Suprapubic skin (tissue), 3 donors: ENCODE measurements at regions not wholly inside any gene's neighbourhood (a gene's known extent, or its start where the extent isn't known, plus 50 kb on each side); places are given as distances from the start of the nearest gene placed in this dataset.
"Not testable (repeated sequence)": the region's sequence is repeated elsewhere in the genome, so short reads cannot be mapped to it uniquely, and the experiment has no call there.

Source experiments
- CTCF ChIP-seq, 2 donors: fragments of 200-600 bp in 1 of 2; fragments of 450-650 bp in 1 of 2; sonication (generic) in 1 of 2; IDR thresholded peaks; one replicate each; pipeline ENCODE4 v1.5.1; 2016 to 2019; ENCODE audit warnings: antibody characterized with exemption in 2 of 2, mild to moderate bottlenecking in 1 of 2, moderate library complexity in 1 of 2
- EP300 ChIP-seq: sonication (generic); formaldehyde crosslinking; IDR thresholded peaks from one replicate; pipeline ENCODE4 v1.6.1; 2017; ENCODE audit warnings: antibody characterized with exemption

- TF ChIP-seq CTCF (IDR thresholded peaks at IDR 0.05); EP300: not testable (repeated sequence)
Measured at GRCh38 chr18:14275391-14275790, 143.2 kb upstream of the ZNF519 start.
